Skeletal muscle cell (primary cell): ENCODE measurements at regions not wholly inside any gene's neighbourhood (a gene's known extent, or its start where the extent isn't known, plus 50 kb on each side); places are given as distances from the start of the nearest gene placed in this dataset.
"Not testable (repeated sequence)": the region's sequence is repeated elsewhere in the genome, so short reads cannot be mapped to it uniquely, and the experiment has no call there.

Experiments
- DNase-seq: peaks from one replicate; pipeline ENCODE4 v3.0.0-alpha.2; 2010; ENCODE audit warnings: low read depth
- H3K4me3 ChIP-seq: 2 replicates; pipeline ENCODE4 v1.5.1; 2011; ENCODE audit warnings: low read depth, mild to moderate bottlenecking, control low read depth, low read length, moderate library complexity

DNA sequence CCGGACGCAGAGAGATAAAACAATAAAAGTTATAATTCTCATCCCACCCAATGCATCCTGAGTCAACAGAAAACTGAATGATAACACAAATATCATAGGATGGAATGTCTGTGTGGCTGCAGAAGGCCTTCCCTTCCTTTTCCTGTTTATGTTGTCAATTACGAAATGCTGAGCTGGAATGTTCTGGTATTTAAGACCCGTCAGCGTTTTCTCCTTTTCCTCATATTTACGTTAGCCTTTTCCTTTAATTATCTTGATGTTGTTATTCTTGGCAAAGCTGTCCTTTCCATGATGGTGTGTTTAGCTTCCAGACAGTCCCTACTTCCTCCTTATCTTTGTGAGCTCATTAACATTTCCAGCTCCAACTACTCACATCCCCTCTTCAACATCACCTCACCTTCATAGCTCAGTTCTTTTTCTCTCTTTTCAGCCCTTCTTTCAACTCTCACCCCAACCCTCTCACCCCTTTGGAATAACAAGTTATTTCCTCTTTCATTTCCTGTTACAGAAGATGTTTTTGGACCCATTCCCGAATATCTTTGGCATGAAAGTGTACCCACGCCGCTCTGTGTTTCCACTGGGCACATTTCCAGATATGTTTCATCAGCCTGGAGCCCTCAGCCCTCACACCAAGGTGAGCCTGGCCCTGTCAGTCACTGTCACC is 221.6 kb downstream of the NR2F1-AS1 start:
- DNase-seq = peak; percentile 78
- no peak overlapping the region for H3K4me3 ChIP-seq

DNA sequence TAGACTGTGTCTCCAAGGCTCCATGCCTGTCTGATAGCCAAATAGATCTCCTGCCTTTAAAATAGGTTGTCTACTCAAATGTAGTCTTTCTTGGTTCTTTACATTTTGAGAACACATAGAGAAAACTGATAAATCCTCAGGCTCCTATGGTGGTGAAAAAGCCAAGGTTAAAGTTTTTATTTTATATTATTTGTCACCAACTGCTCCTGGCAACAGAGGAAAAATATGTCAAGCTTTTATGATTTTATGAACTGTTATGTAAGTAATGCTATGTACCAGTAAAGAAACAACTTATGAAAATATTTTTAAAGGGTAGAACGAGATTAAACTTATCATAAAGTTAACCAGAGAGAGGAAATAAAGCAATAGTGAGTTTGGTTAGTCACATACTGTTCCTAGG is 222.8 kb downstream of the NR2F1-AS1 start:
- H3K4me3 ChIP-seq = no peak overlapping the region
- DNase-seq = no peak

DNA sequence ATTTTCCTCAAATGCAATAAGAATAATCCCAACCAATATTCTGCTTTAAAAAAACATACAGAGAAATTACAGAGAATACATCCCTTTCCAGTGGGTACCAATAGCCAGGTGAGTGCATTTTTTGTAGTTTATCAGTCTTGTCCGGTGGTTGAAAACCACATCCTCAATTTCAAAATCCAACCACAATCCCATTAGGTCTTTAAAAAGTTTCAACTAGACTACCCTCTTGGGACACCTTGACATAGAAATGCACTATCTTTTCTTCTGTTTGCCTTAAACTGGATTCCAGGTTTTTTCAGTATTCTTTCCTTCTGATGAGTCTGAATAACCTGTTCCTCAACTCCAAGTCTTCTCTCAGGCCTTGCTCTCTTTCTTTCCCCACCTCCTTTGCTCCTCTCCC is 223.3 kb downstream of the NR2F1-AS1 start:
- no peak for DNase-seq

DNA sequence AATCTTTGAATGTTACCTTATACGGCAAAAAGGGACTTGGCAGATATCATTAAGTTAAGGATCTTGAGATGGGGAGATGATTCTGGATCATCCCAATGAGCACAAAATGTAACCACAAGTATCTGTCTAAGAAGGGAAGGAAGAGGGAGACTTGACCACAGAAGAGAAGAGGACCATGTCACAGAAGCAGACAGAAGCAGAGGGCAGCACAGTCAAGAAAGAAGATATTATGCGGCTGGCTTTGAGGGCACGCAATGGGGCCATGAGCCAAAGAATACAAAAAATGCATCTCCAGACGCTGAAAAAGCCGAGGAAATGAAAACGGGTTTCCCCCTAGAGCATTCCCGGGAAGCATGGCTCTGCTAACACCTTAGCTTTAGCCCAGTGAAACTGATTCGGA is 225.3 kb downstream of the NR2F1-AS1 start:
- DNase-seq = no peak
- H3K4me3 ChIP-seq = no peak overlapping the region

More for the DNA sequence above, 223.3 kb downstream of the NR2F1-AS1 start:
- H3K4me3 ChIP-seq = no peak overlapping the region

DNA sequence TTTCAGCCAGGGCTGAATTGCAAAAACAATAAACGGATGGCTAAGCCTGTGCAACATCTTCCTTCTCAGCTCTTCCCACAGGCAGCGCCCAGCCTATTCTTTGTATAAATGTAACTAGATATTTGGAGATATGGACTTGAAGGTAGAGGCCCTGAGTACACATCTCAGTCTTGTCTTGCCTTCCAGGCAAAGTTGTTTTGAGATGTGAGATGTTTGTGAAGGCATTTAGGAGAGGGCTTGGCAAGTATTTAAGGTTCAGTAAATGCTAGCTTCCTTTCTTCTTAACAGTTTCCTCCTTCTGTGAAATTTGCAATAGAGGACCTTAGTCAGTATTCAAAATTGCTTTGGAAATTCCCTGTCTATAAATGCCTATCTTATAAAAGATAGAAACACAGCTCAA is 228.8 kb downstream of the NR2F1-AS1 start:
- no peak overlapping the region for H3K4me3 ChIP-seq
- no peak for DNase-seq

DNA sequence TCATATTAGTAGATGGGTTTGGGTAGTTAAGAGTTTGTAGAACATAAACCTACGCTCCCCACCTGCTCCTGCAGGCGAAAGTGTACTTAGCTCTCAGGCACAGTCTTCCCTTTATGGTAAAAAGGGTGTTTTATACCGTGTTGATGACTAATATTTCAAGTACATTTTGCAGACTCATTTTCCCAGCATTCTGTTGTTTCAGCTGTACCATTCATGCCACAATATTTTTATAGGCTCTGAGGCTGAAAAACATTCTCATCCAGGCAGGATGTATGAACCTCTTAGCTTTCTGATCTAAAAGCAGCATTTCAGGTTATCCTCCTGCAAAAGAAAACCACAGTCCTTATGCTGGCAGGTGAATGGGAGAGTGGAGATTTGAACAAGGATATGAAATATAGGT is 231.4 kb downstream of the NR2F1-AS1 start:
- no peak overlapping the region for H3K4me3 ChIP-seq
- peak; percentile 64 for DNase-seq

DNA sequence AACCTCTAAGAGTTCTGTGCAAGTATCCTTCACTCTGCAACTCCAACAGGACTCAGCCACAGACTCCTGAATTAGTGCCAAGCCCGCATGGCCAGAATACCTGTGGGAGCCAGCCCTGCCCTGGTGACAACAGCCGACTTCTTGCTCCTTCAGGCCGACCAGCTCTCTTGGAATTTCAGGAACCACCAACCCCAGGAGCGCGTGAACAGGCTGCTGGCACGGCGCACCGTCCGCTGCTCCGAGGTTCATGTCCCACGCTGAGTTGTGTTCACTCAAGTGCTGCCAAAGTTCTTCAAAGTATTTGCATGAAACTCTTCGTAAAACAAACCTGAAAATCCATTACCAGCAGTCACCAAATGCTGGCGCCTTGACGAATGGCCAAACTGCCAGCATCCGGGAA is 232.8 kb downstream of the NR2F1-AS1 start:
- no peak overlapping the region for H3K4me3 ChIP-seq
- DNase-seq = no peak

DNA sequence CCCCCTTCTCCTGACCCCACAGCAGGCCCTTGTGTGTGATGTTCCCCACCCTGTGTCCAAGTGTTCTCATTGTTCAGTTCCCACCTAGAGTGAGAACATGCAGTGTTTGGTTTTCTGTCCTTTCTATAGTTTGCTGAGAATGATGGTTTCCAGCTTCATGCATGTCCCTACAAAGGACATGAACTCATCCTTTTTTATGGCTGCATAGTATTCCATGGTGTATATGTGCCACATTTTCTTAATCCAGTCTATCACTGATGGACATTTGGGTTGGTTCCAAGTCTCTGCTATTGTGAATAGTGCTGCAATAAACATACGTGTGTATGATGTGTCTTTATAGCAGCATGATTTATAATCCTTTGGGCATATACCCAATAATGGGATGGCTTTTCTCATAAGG is 234.2 kb downstream of the NR2F1-AS1 start:
- not testable (repeated sequence) for DNase-seq, H3K4me3 ChIP-seq

DNA sequence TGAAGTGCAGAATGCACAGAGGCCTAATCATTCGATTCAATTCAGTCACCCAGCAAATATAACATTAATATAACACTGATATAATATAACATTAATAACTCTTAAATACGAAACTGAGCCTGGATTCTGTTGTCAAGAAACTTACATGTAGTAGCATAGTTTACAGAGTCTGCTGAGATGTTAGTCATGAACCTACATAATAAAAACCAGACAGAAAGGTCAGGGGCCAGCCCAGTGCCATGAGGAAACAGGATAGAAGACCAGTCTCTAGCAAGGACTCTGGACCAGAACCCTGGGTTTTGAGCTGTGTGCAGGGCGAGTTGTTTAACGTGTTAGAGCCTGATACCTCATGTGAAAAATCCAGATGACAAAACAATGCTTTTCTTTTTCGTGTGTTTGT is 234.7 kb downstream of the NR2F1-AS1 start:
- no peak for DNase-seq
- no peak overlapping the region for H3K4me3 ChIP-seq

DNA sequence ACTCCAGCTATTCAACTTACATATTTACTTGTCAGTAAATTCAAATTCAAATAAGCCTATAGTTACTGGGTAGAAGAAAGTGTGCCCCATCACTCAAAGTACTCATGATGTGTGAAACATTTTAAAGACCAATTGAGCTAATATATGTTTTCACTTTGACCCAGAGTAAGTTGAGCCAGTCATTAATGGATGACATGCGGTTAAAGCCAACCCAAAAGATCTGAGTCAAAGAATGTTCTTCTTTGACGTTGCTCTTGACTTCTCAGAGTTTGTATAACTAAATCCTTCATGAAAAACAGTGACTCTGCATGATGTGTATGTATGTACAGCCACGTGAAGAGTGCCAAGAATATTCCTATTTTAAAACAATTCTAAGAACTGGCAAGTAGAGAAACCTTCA is 237.4 kb downstream of the NR2F1-AS1 start:
- no peak overlapping the region for H3K4me3 ChIP-seq
- no peak for DNase-seq

DNA sequence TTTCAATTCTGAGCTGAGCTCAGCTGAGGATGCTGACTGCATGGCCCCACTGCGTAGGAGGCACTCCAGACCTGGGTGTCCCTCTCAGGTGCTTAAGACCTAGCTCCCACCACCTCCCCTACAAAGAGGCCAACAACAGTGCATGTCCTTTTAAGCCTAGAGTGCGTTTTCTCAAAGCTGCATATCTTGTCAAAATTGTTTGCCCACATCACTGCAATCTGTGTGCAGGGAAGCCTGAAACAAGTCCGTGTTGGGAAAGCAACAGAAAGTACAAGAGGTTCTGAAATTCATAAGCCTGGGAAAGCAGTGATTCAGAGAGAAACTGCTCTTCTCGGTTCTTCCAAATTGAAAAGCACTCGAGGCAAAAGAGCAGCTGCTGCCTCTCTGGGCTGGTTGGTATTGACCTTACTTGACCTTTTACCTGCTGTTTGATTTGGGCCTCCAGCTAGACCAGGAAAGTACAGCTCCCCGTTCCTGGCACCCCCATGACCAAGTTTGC is 238.4 kb downstream of the NR2F1-AS1 start:
- no peak for DNase-seq
- H3K4me3 ChIP-seq = no peak overlapping the region

DNA sequence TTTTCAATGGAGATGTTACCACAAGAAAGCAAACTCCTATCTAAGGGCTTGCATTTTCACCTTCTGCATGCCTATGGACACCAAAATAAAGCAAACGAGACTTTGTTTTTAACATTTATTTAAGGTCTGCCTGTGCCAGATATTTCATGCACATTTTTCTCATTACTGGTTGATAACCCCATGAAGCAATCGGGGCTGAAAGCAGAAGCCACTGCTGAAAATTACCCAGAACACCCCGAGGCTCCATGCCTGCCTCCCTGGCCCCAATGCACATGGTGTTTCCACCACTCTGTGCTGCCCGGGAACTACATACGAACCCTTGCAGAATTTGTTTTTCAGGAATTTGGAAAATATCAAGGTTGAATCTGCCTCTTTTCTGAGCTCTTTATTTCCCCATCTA is 240.1 kb downstream of the NR2F1-AS1 start:
- H3K4me3 ChIP-seq = no peak overlapping the region
- DNase-seq = no peak

DNA sequence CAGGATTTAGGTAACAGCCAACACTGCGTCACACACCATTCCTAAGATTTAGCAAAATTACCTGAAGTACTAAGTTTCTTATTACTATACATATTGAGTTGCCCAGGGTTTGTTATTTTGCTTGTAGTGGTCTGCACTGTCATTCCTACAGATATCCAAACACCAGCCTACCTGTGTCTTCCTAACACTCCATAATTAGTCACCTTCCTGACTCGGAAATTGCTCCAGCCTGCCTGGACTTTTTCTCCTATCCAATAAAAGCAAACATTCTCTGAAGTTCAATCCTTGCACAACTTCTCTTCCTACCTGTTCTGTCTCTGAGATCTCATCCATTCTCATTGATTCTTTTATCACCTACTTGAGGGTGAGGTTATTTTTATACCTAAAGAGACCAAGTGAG is 243.9 kb downstream of the NR2F1-AS1 start:
- no peak for DNase-seq
- no peak overlapping the region for H3K4me3 ChIP-seq

DNA sequence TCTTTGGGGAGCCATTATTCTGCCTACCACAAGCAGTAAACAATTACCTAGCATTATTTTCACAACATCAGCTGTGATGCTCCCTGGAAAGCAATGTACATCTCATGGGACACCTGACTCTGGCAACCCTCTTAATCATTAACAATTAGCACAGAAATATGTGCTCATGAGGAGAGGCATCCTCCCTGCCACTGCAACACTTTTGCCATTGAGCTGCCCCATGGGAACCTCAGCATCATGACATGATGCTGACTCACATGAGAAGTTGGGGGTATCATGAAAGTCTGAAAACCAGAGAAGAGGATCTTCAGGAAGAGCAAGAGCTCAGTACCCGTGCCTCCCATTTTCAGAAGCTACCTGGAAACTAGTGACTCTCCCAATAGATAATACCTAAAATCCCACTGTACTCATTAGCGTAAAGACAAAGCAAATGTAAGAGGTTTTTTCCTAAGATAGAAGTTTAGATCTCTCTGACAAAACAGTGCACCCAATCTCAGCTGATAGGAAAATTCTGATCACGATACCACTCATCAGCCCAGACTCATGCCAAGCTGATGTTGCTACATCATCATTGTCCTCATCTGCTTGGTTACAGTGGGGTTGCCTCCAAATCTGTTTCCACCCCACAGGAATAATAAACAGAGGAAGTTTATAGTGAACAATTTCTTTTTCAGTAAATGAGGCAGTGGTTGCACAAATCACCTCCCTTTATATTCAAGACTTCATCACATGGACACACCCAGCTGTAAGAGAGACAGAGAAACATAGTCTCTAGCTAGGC is 244.5 kb downstream of the NR2F1-AS1 start:
- no peak overlapping the region for H3K4me3 ChIP-seq
- DNase-seq = no peak

DNA sequence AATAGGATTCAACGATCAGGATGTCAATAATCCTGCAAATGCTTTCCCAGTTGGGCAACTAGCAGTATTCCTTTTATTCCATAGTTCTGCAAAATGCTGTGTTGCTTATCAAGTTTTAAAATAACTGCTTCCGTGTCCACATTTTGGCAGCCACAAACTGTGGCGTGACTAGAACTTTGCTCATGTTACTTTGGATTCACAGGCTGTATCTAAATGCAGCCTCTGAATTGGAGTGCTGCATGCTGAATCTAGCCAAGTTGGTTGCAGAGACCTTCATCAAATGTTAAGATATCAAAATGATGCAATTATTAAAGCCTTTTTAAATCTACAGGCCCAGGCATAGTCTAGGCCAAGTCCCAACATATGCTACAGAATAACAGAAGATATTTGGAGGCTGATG is 249.2 kb downstream of the NR2F1-AS1 start:
- DNase-seq = no peak
- H3K4me3 ChIP-seq = no peak overlapping the region

DNA sequence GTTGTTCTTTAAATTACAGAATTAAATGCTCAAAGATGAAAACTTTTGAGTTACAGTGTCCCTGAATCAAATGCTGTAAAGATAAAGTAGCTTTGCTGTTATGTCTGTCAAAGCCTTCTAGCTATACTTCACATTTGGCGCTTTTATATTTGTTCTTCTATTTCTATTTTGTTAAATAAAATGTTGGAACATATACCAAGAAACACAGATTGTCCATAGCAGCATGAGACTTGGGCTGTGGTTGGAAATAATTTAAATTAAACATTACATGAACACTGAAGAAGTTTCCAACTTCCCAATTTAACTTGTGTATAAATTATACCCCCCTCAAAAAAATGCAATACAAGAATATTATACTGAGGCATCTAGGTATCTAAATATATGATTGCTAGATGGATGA is 249.8 kb downstream of the NR2F1-AS1 start:
- no peak overlapping the region for H3K4me3 ChIP-seq
- DNase-seq = no peak

DNA sequence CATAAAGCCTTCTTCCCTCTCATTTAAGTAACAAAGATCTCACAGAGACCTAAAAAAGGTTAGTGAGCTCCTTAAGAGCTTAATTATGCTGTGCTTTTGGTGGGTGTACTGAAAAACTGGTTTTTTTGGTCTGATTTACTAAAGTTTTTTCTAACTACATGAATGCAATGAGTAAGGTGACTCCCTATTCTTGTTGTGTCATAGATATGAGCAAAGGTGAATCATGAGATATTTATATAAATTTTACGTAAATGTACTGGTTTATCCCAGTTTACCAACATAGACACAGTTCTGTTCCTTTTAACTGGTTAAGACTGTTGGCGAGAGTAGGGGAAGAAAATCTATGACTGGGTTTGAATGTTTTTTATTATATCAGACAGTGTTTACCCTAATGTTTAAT is 250.5 kb downstream of the NR2F1-AS1 start:
- DNase-seq = no peak
- H3K4me3 ChIP-seq = no peak overlapping the region

DNA sequence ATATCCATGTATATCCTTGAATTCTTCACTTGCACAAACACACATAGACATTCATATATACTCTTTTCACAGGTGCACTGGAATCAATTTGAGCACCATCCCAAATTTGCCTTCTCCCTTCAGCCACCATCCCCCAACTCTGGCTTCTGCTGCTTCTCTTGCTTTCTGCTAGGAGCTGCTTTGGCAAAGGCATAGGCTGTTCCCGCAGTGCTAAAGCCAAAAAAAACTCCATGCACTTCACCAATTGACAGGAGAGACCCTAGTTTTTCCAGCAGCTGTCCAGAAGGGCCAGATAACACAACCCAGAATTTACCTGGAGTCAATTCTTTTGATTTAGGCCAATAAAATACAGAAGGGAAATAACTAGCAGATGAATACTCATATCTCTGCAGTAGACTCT is 251.3 kb downstream of the NR2F1-AS1 start:
- no peak for DNase-seq
- H3K4me3 ChIP-seq = no peak overlapping the region

DNA sequence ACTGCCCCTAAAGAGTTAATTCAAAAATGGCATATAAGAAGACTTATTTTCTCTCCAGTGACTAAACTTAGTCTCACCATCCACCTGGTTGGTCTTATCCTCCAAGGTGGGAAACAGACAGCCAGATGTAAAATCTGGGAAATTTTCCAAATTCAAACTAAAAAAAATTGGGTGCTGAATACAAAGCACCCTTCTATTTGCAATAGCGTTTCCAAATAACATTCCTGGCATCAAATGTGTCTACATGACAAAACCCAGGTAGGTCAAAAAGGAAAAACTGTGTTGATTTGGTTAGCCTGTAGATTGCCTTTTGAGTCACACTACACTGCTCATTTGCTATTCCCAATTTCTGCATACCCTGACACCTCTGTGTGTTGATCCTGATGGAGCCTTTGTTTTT is 252.2 kb downstream of the NR2F1-AS1 start:
- DNase-seq = no peak
- no peak overlapping the region for H3K4me3 ChIP-seq

DNA sequence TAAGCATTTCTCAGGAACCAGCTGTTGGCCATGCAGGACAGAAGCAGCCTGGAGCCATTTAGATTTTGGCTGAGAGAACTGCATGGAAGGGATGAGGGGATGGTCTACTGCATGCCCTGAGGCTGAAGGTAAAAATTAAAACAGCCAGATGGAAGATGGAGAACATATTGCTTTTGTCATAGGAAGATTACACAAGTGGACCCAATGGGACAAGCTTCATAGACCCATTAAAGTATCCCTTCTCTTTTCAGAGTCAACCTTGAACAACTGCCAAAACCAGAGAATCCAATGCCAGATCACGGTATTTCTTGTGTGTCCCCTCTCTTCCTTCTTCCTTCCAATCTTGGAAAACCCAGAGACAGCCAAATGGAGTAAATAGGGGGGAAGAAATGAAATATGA is 253.4 kb downstream of the NR2F1-AS1 start:
- no peak overlapping the region for H3K4me3 ChIP-seq
- no peak for DNase-seq

DNA sequence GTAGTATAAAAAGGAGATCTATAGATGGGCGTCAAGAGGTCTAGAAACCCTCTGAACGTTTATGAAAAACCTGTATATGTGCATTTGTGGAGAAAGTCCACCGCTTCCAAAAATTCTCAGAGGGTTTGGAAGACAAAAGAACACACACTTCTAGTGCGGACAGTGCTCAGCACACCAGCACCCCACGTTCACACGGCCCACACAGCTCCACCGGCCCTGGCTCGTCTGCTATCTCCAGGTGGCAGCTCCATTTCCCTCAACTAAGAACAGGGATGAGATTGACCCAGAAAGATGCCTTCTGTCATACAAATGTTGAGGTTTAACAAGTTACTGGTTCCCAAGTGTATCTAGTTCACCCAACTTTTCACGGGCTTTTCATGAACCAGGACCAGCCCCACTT is 255.1 kb downstream of the NR2F1-AS1 start:
- no peak overlapping the region for H3K4me3 ChIP-seq
- DNase-seq = no peak
